CD8-positive, alpha-beta memory T cell (primary cell): ENCODE measurements at regions not wholly inside any gene's neighbourhood (a gene's known extent, or its start where the extent isn't known, plus 50 kb on each side); places are given as distances from the start of the nearest gene placed in this dataset.
"Not testable (repeated sequence)": the region's sequence is repeated elsewhere in the genome, so short reads cannot be mapped to it uniquely, and the experiment has no call there.

Experiments used
- CTCF ChIA-PET: fragments of 350-600 bp; sonication (Branson Sonifier 250); formaldehyde crosslinking; loops from one replicate; lab custom pipeline; 2021; ENCODE audit warnings: antibody characterized with exemption; lab: Charles Lee
- POLR2A ChIA-PET: fragments of 350-600 bp; sonication (Branson Sonifier 250); formaldehyde crosslinking; loops from one replicate; lab custom pipeline; 2021; ENCODE audit warnings: antibody characterized with exemption; lab: Charles Lee
- DNase-seq, 5 donors: peaks; one replicate each; pipeline versions ENCODE4 v3.0.0 to v3.0.0-alpha.2; 2020 to 2022; ENCODE audit warnings: mixed read lengths in 1 of 5
- H3K27ac ChIP-seq: one replicate; pipeline ENCODE4 v1.7.0; 2013; ENCODE audit warnings: low read depth, mild to moderate bottlenecking, low read length, moderate library complexity
- H3K27me3 ChIP-seq: 2 replicates; pipeline ENCODE4 v1.7.0; 2013; ENCODE audit warnings: low read length, mild to moderate bottlenecking; ENCODE audit not compliant: insufficient read depth, poor library complexity, severe bottlenecking
- H3K36me3 ChIP-seq: 2 replicates; pipeline ENCODE4 v1.7.0; 2013; ENCODE audit warnings: mild to moderate bottlenecking, low read length, moderate library complexity; ENCODE audit not compliant: insufficient read depth
- H3K4me1 ChIP-seq: 2 replicates; pipeline ENCODE4 v1.7.0; 2013; ENCODE audit warnings: mild to moderate bottlenecking, low read length, moderate library complexity; ENCODE audit not compliant: insufficient read depth
- H3K4me3 ChIP-seq: 2 replicates; pipeline ENCODE4 v1.7.0; 2013; ENCODE audit warnings: mild to moderate bottlenecking, low read length
- H3K9me3 ChIP-seq: 2 replicates; pipeline ENCODE4 v1.7.0; 2013; ENCODE audit warnings: mild to moderate bottlenecking, low read length
- H3K27ac Mint-ChIP-seq, 8 donors: one replicate each; pipeline ENCODE4 v1.8.0; 2020 to 2021; ENCODE audit warnings: mixed read lengths in 8 of 8, mild to moderate bottlenecking in 6 of 8, inconsistent platforms in 3 of 8, moderate library complexity in 3 of 8
- H3K27me3 Mint-ChIP-seq, 2 donors: one replicate each; pipeline ENCODE4 v1.8.0; 2020 to 2021; ENCODE audit warnings: mixed read lengths in 2 of 2, mild to moderate bottlenecking in 1 of 2, moderate library complexity in 1 of 2
- H3K36me3 Mint-ChIP-seq, 3 donors: one replicate each; pipeline ENCODE4 v1.8.0; 2020 to 2021; ENCODE audit warnings: mixed read lengths in 3 of 3, inconsistent platforms in 1 of 3, mild to moderate bottlenecking in 1 of 3
- H3K4me1 Mint-ChIP-seq, 3 donors: one replicate each; pipeline ENCODE4 v1.8.0; 2020 to 2021; ENCODE audit warnings: mixed read lengths in 3 of 3, inconsistent platforms in 1 of 3, mild to moderate bottlenecking in 1 of 3
- H3K4me3 Mint-ChIP-seq, 7 donors: one replicate each; pipeline ENCODE4 v1.8.0; 2020 to 2021; ENCODE audit warnings: mixed read lengths in 7 of 7, mild to moderate bottlenecking in 6 of 7, moderate library complexity in 4 of 7, inconsistent platforms in 2 of 7
- H3K9me3 Mint-ChIP-seq, 5 donors: one replicate each; pipeline ENCODE4 v1.8.0; 2020 to 2022; ENCODE audit warnings: mixed read lengths in 5 of 5, mild to moderate bottlenecking in 3 of 5, moderate library complexity in 2 of 5, inconsistent platforms in 1 of 5

- H3K9me3 Mint-ChIP-seq, result no peaks in the 10 kb centered on the region
- DNase-seq, result no peak
- Histone ChIP-seq H3K9me3 (no peaks in the 10 kb centered on the region), H3K36me3 (no peaks in the 10 kb centered on the region), H3K4me3 (no peak overlapping the region), H3K27me3 (no peaks in the 10 kb centered on the region), H3K27ac (no peak overlapping the region), H3K4me1 (no peaks in the 10 kb centered on the region)
- H3K36me3 Mint-ChIP-seq, result no peaks in the 10 kb centered on the region
- H3K27me3 Mint-ChIP-seq, result peaks cover 5 to 37% of the 10 kb centered on the region in 2 donors
- H3K27ac Mint-ChIP-seq, result no peak overlapping the region
- ChIA-PET CTCF (no interaction called here), POLR2A (no interaction called here)
- H3K4me1 Mint-ChIP-seq, result no peaks in the 10 kb centered on the region
- H3K4me3 Mint-ChIP-seq, result no peak overlapping the region
Observed at GRCh38 chr7:112580717-112581435, 100.1 kb downstream of the LSMEM1 start.

GRCh38 chr7:112581529-112581928, 100.7 kb downstream of the LSMEM1 start:
- Histone ChIP-seq H3K4me1 (no peaks in the 10 kb centered on the region), H3K36me3 (no peaks in the 10 kb centered on the region), H3K27me3 (no peaks in the 10 kb centered on the region), H3K4me3 (no peak overlapping the region), H3K9me3 (no peaks in the 10 kb centered on the region), H3K27ac (no peak overlapping the region)
- Mint-ChIP-seq H3K36me3 (no peaks in the 10 kb centered on the region), H3K27me3 (peaks cover 3 to 40% of the 10 kb centered on the region in 2 donors), H3K9me3 (no peaks in the 10 kb centered on the region), H3K4me3 (no peak overlapping the region), H3K4me1 (no peaks in the 10 kb centered on the region), H3K27ac (no peak overlapping the region)
- CTCF ChIA-PET, result no interaction called here
- no peak for DNase-seq
- POLR2A ChIA-PET, result no interaction called here

DNA sequence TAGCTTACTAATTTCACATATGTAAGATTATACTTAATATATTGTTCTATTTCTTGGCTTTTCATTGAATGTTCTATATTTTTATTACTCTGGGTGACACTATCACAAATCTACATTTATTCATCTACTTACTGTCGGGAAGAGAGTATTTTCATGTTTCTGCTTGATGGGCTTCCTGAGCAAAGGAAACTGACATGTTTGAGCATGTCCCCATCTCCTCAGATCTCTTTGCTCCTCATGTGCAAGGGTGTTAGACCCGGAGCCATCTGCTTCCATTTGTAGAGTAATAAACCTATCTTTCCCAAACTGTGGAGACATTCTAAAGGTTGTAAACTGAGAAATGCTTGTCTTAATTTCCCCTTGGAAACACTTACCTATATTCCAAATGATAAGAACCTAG, 103.5 kb downstream of the LSMEM1 start:
- Histone ChIP-seq H3K36me3 (no peaks in the 10 kb centered on the region), H3K4me1 (no peaks in the 10 kb centered on the region), H3K4me3 (no peak overlapping the region), H3K27me3 (no peaks in the 10 kb centered on the region), H3K27ac (no peak overlapping the region), H3K9me3 (no peaks in the 10 kb centered on the region)
- POLR2A ChIA-PET, result no interaction called here
- no peak overlapping the region for H3K27ac Mint-ChIP-seq
- CTCF ChIA-PET, result interaction anchor here (1.1 kb wide), 1 partner anchor 34 kb away, joined by 4 read pairs; no protein-coding TSS in a partner anchor
- no peaks in the 10 kb centered on the region for H3K4me1 Mint-ChIP-seq
- H3K9me3 Mint-ChIP-seq, result no peaks in the 10 kb centered on the region
- DNase-seq, result no peak
- no peak overlapping the region for H3K4me3 Mint-ChIP-seq
- no peaks in the 10 kb centered on the region for H3K36me3 Mint-ChIP-seq
- H3K27me3 Mint-ChIP-seq, result peaks cover 0 to 39% of the 10 kb centered on the region in 2 donors

GRCh38 chr7:112587504-112587903, 106.7 kb downstream of the LSMEM1 start:
- no peaks in the 10 kb centered on the region for H3K27me3 ChIP-seq
- no peak overlapping the region for H3K27ac ChIP-seq
- no peak overlapping the region for H3K27ac Mint-ChIP-seq
- H3K4me1 ChIP-seq, result no peaks in the 10 kb centered on the region
- H3K27me3 Mint-ChIP-seq, result peaks cover 2 to 38% of the 10 kb centered on the region in 2 donors
- no peak for DNase-seq
- CTCF ChIA-PET, result no interaction called here
- no peaks in the 10 kb centered on the region for H3K36me3 Mint-ChIP-seq
- H3K4me3 ChIP-seq, result no peak overlapping the region
- POLR2A ChIA-PET, result no interaction called here
- H3K36me3 ChIP-seq, result no peaks in the 10 kb centered on the region
- no peaks in the 10 kb centered on the region for H3K9me3 ChIP-seq
- no peaks in the 10 kb centered on the region for H3K9me3 Mint-ChIP-seq
- H3K4me1 Mint-ChIP-seq, result no peaks in the 10 kb centered on the region
- no peak overlapping the region for H3K4me3 Mint-ChIP-seq

DNA sequence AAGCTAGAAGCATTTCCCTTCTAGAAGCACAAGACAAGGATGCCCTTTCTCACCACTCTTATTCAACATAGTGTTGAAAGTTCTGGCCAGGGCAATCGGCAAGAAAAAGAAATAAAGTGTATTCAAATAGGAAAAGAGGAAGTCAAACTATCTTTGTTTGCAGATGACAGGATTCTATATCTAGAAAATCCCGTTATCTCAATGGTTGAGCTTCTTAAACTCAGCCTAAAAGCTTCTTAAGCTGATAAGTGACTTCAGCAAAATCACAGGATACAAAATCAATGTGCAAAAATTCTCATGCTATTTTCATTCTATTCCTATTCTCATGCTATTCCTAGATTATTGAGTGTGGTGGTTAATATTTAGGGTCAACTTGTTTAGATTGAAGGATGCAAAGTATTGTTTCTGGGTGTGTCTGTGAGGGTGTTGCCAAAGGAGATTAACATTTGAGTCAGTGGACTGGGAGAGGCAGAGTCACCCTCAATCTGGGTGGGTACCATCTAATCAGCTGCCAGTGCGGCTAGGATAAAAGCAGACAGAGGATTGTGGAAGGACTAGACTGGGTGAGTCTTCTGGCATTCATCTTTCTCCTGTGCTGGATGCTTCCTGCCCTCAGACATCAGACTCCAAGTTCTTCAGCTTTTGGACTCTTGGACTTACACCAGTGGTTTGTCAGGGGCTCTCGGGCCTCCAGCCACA, 111.9 kb downstream of the LSMEM1 start:
- H3K4me3 ChIP-seq, H3K4me1 Mint-ChIP-seq, H3K9me3 Mint-ChIP-seq, H3K4me1 ChIP-seq, H3K36me3 Mint-ChIP-seq, H3K27ac ChIP-seq, POLR2A ChIA-PET, H3K4me3 Mint-ChIP-seq, H3K36me3 ChIP-seq, CTCF ChIA-PET, DNase-seq, H3K9me3 ChIP-seq, H3K27me3 ChIP-seq: not testable (repeated sequence)
- peaks cover 2 to 16% of the 10 kb centered on the region in 2 donors for H3K27me3 Mint-ChIP-seq
- H3K27ac Mint-ChIP-seq, result peak overlapping the region in 1 of 8 donors; percentile 48

DNA sequence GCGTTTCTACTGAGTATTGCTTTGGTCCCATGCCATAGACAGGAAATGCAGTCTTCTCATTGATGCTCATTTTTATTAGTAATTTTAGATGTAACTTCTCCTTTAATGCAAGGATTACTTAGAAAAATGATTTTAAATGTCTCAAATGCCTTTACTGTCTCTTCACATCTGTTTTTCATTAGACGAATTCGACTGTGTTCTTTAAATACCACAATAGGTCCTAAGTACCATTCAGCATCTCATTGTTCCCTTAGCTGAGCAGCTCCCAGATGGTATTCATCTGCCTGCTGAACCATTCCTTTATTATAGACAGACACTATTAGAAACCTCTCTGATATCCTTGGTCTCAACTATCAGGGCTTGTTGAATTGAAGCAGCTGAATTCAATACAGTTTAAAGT, 113.6 kb downstream of the LSMEM1 start:
- Histone ChIP-seq H3K9me3 (no peaks in the 10 kb centered on the region), H3K4me3 (no peak overlapping the region), H3K27ac (no peak overlapping the region), H3K4me1 (no peaks in the 10 kb centered on the region), H3K27me3 (no peaks in the 10 kb centered on the region), H3K36me3 (no peaks in the 10 kb centered on the region)
- Mint-ChIP-seq H3K9me3 (no peaks in the 10 kb centered on the region), H3K4me1 (no peaks in the 10 kb centered on the region), H3K27ac (no peak overlapping the region), H3K4me3 (no peak overlapping the region), H3K27me3 (peaks cover 2 to 11% of the 10 kb centered on the region in 2 donors), H3K36me3 (peaks cover 0 to 2% (median 0%) of the 10 kb centered on the region in 3 donors)
- ChIA-PET CTCF (no interaction called here), POLR2A (no interaction called here)
- DNase-seq, result no peak

DNA sequence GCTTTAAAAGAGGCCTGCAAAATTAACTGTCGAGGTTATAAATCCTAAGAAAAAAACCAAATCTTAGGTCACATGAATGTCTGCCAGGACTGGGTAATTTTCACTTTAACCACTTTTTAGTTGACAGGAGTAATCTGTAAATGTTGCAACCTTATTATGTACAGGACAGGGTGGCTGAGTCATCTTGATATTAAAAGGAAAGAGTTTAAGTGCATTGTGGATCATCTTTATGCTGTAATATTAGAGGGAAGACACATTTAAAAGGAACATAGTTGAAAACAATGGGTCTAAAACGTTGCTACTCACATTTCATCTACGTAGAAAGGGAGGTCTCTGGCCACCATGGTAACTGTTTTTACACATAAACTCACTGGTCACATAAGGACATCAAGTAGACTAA, 115.5 kb downstream of the LSMEM1 start:
- POLR2A ChIA-PET, result no interaction called here

DNA sequence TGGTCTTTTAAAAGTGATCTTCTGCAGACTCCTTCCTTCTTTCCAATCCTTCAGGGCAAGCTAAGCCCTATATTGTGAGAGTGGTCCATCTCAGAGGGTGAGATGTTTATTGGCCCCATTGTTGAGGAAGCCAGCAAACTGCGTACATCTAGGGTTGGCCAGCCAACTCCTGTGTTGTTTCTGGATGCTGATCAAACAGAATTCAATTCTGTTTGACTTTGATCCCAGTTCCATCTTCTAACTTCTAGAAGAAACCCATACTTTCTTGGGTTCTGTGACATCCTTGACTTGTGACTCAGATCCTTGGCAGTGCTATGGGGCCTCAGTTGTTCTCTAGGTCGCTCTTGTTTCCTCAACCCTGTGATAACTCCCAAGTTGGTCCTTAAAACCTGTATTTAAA, 116.2 kb downstream of the LSMEM1 start:
- Histone ChIP-seq H3K9me3 (no peaks in the 10 kb centered on the region), H3K27me3 (no peaks in the 10 kb centered on the region), H3K27ac (no peak overlapping the region), H3K4me3 (no peak overlapping the region), H3K36me3 (no peaks in the 10 kb centered on the region), H3K4me1 (no peaks in the 10 kb centered on the region)
- peaks cover 0 to 4% of the 10 kb centered on the region in 2 donors for H3K27me3 Mint-ChIP-seq
- peaks cover 0 to 2% (median 0%) of the 10 kb centered on the region in 3 donors for H3K36me3 Mint-ChIP-seq
- DNase-seq, result no peak
- H3K4me3 Mint-ChIP-seq, result no peak overlapping the region
- no peaks in the 10 kb centered on the region for H3K9me3 Mint-ChIP-seq
- CTCF ChIA-PET, result no interaction called here
- POLR2A ChIA-PET, result no interaction called here
- no peak overlapping the region for H3K27ac Mint-ChIP-seq
- H3K4me1 Mint-ChIP-seq, result no peaks in the 10 kb centered on the region

More for the DNA sequence above, 115.5 kb downstream of the LSMEM1 start:
- no peak overlapping the region for H3K27ac ChIP-seq
- H3K36me3 Mint-ChIP-seq, result peaks cover 0 to 2% (median 0%) of the 10 kb centered on the region in 3 donors
- H3K9me3 ChIP-seq, result no peaks in the 10 kb centered on the region
- no peak overlapping the region for H3K27ac Mint-ChIP-seq
- H3K4me1 Mint-ChIP-seq, result no peaks in the 10 kb centered on the region
- H3K27me3 Mint-ChIP-seq, result peaks cover 0 to 4% of the 10 kb centered on the region in 2 donors
- no peaks in the 10 kb centered on the region for H3K4me1 ChIP-seq
- H3K36me3 ChIP-seq, result no peaks in the 10 kb centered on the region
- no peaks in the 10 kb centered on the region for H3K27me3 ChIP-seq
- CTCF ChIA-PET, result no interaction called here
- no peak overlapping the region for H3K4me3 ChIP-seq
- H3K4me3 Mint-ChIP-seq, result no peak overlapping the region
- no peaks in the 10 kb centered on the region for H3K9me3 Mint-ChIP-seq
- no peak for DNase-seq
